H1 (cell line): ENCODE measurements at regions not wholly inside any gene's neighbourhood (a gene's known extent, or its start where the extent isn't known, plus 50 kb on each side); places are given as distances from the start of the nearest gene placed in this dataset.
A peak's percentile ranks its signal among the peaks of the same experiment; 100 is the strongest.

Source experiments
- CTCF ChIA-PET: fragments of 300-600 bp; sonication (Branson Sonifier 250); formaldehyde crosslinking; loops from one replicate; lab custom pipeline; 2021; ENCODE audit not compliant: partially characterized antibody; lab: Charles Lee
- POLR2A ChIA-PET: fragments of 300-600 bp; sonication (Branson Sonifier 250); formaldehyde crosslinking; loops from one replicate; lab custom pipeline; 2021; ENCODE audit warnings: inconsistent platforms; ENCODE audit not compliant: partially characterized antibody; lab: Charles Lee
- DNase-seq, 2 experiments: peaks; one replicate each; pipeline versions ENCODE4 v3.0.0 to v3.0.0-alpha.2; 2010 to 2022; ENCODE audit warnings: low spot score in 2 of 2, low read depth in 1 of 2, mixed read lengths in 1 of 2
- FAIRE-seq: peaks from 2 replicates; lab custom pipeline; 2011; peaks lifted over from hg19 to GRCh38; lab: Jason Lieb, UNC
- H2AFZ ChIP-seq: 2 replicates; pipeline ENCODE4 v1.8.1; 2012; ENCODE audit warnings: low read length, inconsistent platforms
- H2AK5ac ChIP-seq: 2 replicates; pipeline ENCODE4 v1.6.1; 2013; ENCODE audit warnings: low read depth, low read length
- H2BK120ac ChIP-seq: replicated peaks from 2 replicates; pipeline ENCODE3; 2013; ENCODE audit warnings: low read depth, low read length, inconsistent platforms
- H2BK12ac ChIP-seq: 2 replicates; pipeline ENCODE4 v1.6.1; 2013; ENCODE audit warnings: low read depth, low read length
- H2BK15ac ChIP-seq: 2 replicates; pipeline ENCODE4 v1.6.1; 2013; ENCODE audit warnings: low read length
- H2BK20ac ChIP-seq: 2 replicates; pipeline ENCODE4 v1.6.1; 2013; ENCODE audit warnings: low read length
- H2BK5ac ChIP-seq: 2 replicates; pipeline ENCODE4 v1.6.1; 2013; ENCODE audit warnings: low read depth, low read length
- H3K14ac ChIP-seq: 2 replicates; pipeline ENCODE4 v1.6.1; 2013; ENCODE audit warnings: inconsistent platforms; ENCODE audit not compliant: insufficient read length
- H3K18ac ChIP-seq: 2 replicates; pipeline ENCODE4 v1.6.1; 2013; ENCODE audit warnings: low read length; ENCODE audit errors: extremely low read depth
- H3K23ac ChIP-seq: 2 replicates; pipeline ENCODE4 v1.6.1; 2013; ENCODE audit warnings: inconsistent platforms; ENCODE audit not compliant: insufficient read length
- H3K23me2 ChIP-seq: 2 replicates; pipeline ENCODE4 v1.6.1; 2013; ENCODE audit warnings: low read depth, low read length
- H3K27ac ChIP-seq: 2 replicates; pipeline ENCODE4 v1.6.1; 2011; ENCODE audit warnings: low read depth, low read length, inconsistent platforms
- H3K27me3 ChIP-seq, 4 experiments: replicated peaks in 1 of 4; 1 replicate in 1 of 4; 2 replicates in 3 of 4; pipeline versions ENCODE4 v1.6.1 to v1.8.1; 2011 to 2013; ENCODE audit warnings: low read length in 3 of 4, mild to moderate bottlenecking in 3 of 4, inconsistent platforms in 2 of 4, mixed read lengths in 2 of 4, moderate library complexity in 1 of 4; ENCODE audit not compliant: control insufficient read depth in 3 of 4, insufficient read depth in 3 of 4; ENCODE audit errors: extremely low read depth in 1 of 4
- H3K36me3 ChIP-seq, 4 experiments: 2 replicates each; pipeline versions ENCODE4 v1.6.1 to v1.8.1; 2011 to 2013; ENCODE audit warnings: mild to moderate bottlenecking in 4 of 4, low read length in 3 of 4, moderate library complexity in 2 of 4, control low read depth in 1 of 4, inconsistent platforms in 1 of 4; ENCODE audit not compliant: insufficient read depth in 4 of 4, control insufficient read depth in 2 of 4
- H3K4ac ChIP-seq: replicated peaks from 2 replicates; pipeline ENCODE3; 2013; ENCODE audit warnings: low read length, low read depth, mixed read lengths, inconsistent platforms; ENCODE audit not compliant: insufficient read length
- H3K4me1 ChIP-seq, 4 experiments: replicated peaks in 1 of 4; 1 replicate in 1 of 4; 2 replicates in 3 of 4; pipeline versions ENCODE4 v1.6.1 to v1.8.1; 2011 to 2013; ENCODE audit warnings: low read length in 3 of 4, inconsistent platforms in 2 of 4, mixed read lengths in 1 of 4; ENCODE audit not compliant: insufficient read depth in 4 of 4, control insufficient read depth in 3 of 4
- H3K4me2 ChIP-seq, 2 experiments: 2 replicates each; pipeline versions ENCODE4 v1.6.1 to v1.8.1; 2011 to 2013; ENCODE audit warnings: low read depth in 2 of 2, low read length in 2 of 2, control low read depth in 1 of 2, inconsistent platforms in 1 of 2, mild to moderate bottlenecking in 1 of 2; ENCODE audit not compliant: insufficient read depth in 1 of 2
- H3K4me3 ChIP-seq, 4 experiments: fragments of 200-600, 300-600 bp in 1 of 4; sonication (generic), shearing (Covaris generic), sonication (Bioruptor Twin) in 1 of 4; 2 replicates each; pipeline versions ENCODE4 v1.5.1 to v1.8.1; 2011 to 2016; ENCODE audit warnings: low read length in 4 of 4, low read depth in 3 of 4, control low read depth in 2 of 4, inconsistent platforms in 2 of 4, mild to moderate bottlenecking in 2 of 4, mixed read lengths in 1 of 4, moderate library complexity in 1 of 4; ENCODE audit not compliant: insufficient read depth in 2 of 4; ENCODE audit errors: extremely low read depth in 1 of 4
- H3K56ac ChIP-seq: replicated peaks from 2 replicates; pipeline ENCODE3; 2013; ENCODE audit warnings: low read depth, mild to moderate bottlenecking, mixed read lengths, low read length, inconsistent platforms; ENCODE audit not compliant: insufficient read length
- H3K79me1 ChIP-seq: 2 replicates; pipeline ENCODE4 v1.6.1; 2013; ENCODE audit warnings: low read depth, low read length, control low read depth
- H3K79me2 ChIP-seq, 2 experiments: 2 replicates each; pipeline versions ENCODE4 v1.6.1 to v1.8.1; 2012 to 2013; ENCODE audit warnings: low read length in 2 of 2, mild to moderate bottlenecking in 2 of 2, inconsistent platforms in 1 of 2; ENCODE audit not compliant: insufficient read depth in 2 of 2, control insufficient read depth in 1 of 2
- H3K9ac ChIP-seq, 4 experiments: replicated peaks in 1 of 4; 1 replicate in 1 of 4; 2 replicates in 3 of 4; pipeline versions ENCODE4 v1.6.1 to v1.8.1; 2011 to 2013; ENCODE audit warnings: low read depth in 3 of 4, low read length in 3 of 4, control low read depth in 2 of 4, mild to moderate bottlenecking in 2 of 4, moderate library complexity in 2 of 4, inconsistent platforms in 1 of 4; ENCODE audit errors: extremely low read depth in 1 of 4
- H3K9me3 ChIP-seq, 2 experiments: 2 replicates each; pipeline versions ENCODE4 v1.6.1 to v1.8.1; 2012 to 2013; ENCODE audit warnings: mild to moderate bottlenecking in 2 of 2, moderate library complexity in 2 of 2, control low read depth in 1 of 2, inconsistent platforms in 1 of 2, low read depth in 1 of 2, low read length in 1 of 2, mixed read lengths in 1 of 2; ENCODE audit not compliant: insufficient read depth in 2 of 2
- H4K20me1 ChIP-seq, 2 experiments: replicated peaks in 1 of 2; 2 replicates each; pipeline versions ENCODE3 to v1.8.1; 2011 to 2013; ENCODE audit warnings: inconsistent platforms in 2 of 2, low read length in 2 of 2, mild to moderate bottlenecking in 1 of 2; ENCODE audit not compliant: insufficient read depth in 2 of 2, control insufficient read depth in 1 of 2
- H4K5ac ChIP-seq: 2 replicates; pipeline ENCODE4 v1.6.1; 2013; ENCODE audit warnings: low read length, low read depth, mixed read lengths, inconsistent platforms; ENCODE audit not compliant: insufficient read length
- H4K8ac ChIP-seq: 2 replicates; pipeline ENCODE4 v1.8.0; 2013; ENCODE audit warnings: mild to moderate bottlenecking, moderate library complexity, low read length, inconsistent platforms; ENCODE audit not compliant: insufficient read depth; ENCODE audit errors: extremely low read depth
- H4K91ac ChIP-seq: replicated peaks from 2 replicates; pipeline ENCODE3; 2013; ENCODE audit warnings: low read length, mixed read lengths, inconsistent platforms; ENCODE audit not compliant: insufficient read length
- BRCA1 ChIP-seq: IDR thresholded peaks from 2 replicates; pipeline ENCODE4 v1.6.1; 2012; ENCODE audit warnings: low read depth, low read length, improper control_type of control experiment
- CBX8 ChIP-seq: fragments of 300-800, 300-1000 bp; sonication (generic); IDR thresholded peaks from 2 replicates; pipeline ENCODE4 v1.7.1; 2016; ENCODE audit warnings: low read depth, low read length, borderline replicate concordance
- CHD1 ChIP-seq: IDR thresholded peaks from 2 replicates; pipeline ENCODE4 v1.6.1; 2012; ENCODE audit warnings: low read depth, low read length, improper control_type of control experiment
- EGR1 ChIP-seq: IDR thresholded peaks from 2 replicates; pipeline ENCODE4 v1.6.1; 2011; ENCODE audit warnings: low read depth, low read length, borderline replicate concordance
- GTF2F1 ChIP-seq: IDR thresholded peaks from 2 replicates; pipeline ENCODE4 v1.6.1; 2012; ENCODE audit warnings: low read depth, low read length, improper control_type of control experiment, borderline replicate concordance
- HDAC6 ChIP-seq: IDR thresholded peaks from one replicate; pipeline ENCODE4 v1.7.1; 2012; ENCODE audit warnings: low read depth, mild to moderate bottlenecking, inconsistent platforms, low read length, moderate library complexity
- KDM1A ChIP-seq: fragments of 200-600, 300-600 bp; sonication (generic); IDR thresholded peaks from 2 replicates; pipeline ENCODE4 v1.7.1; 2016; ENCODE audit warnings: mild to moderate bottlenecking, low read length, borderline replicate concordance
- KDM5A ChIP-seq: fragments of 200-600 bp; IDR thresholded peaks from 2 replicates; pipeline ENCODE4 v1.7.1; 2012; ENCODE audit warnings: mild to moderate bottlenecking, low read length, inconsistent platforms, mixed read lengths
- MAFK ChIP-seq: IDR thresholded peaks from 2 replicates; pipeline ENCODE4 v1.6.1; 2012; ENCODE audit warnings: low read depth, mild to moderate bottlenecking, improper control_type of control experiment, low read length
- POLR2A ChIP-seq, 2 experiments: IDR thresholded peaks; 1 replicate in 1 of 2; 2 replicates in 1 of 2; pipeline ENCODE4 v1.6.1; 2011; ENCODE audit warnings: low read depth in 2 of 2, low read length in 2 of 2, mild to moderate bottlenecking in 2 of 2; ENCODE audit errors: control extremely low read depth in 1 of 2
- RNF2 ChIP-seq: fragments of 200-900, 300-1000 bp; sonication (generic); IDR thresholded peaks from 2 replicates; pipeline ENCODE4 v1.7.1; 2016; ENCODE audit warnings: borderline replicate concordance, low read depth, mild to moderate bottlenecking, antibody characterized with exemption, low read length; ENCODE audit not compliant: poor library complexity, severe bottlenecking; ENCODE audit errors: missing control alignments
- SP2 ChIP-seq: IDR thresholded peaks from 2 replicates; pipeline ENCODE4 v1.6.1; 2012; ENCODE audit warnings: mild to moderate bottlenecking, low read length, inconsistent platforms
- SRF ChIP-seq: IDR thresholded peaks from 2 replicates; pipeline ENCODE4 v1.6.1; 2011; ENCODE audit warnings: mild to moderate bottlenecking, low read depth, low read length, moderate library complexity
- TAF1 ChIP-seq: IDR thresholded peaks from 2 replicates; pipeline ENCODE4 v1.6.1; 2011; ENCODE audit warnings: mild to moderate bottlenecking, low read depth, low read length
- TAF7 ChIP-seq: optimal IDR thresholded peaks from 2 replicates; pipeline ENCODE3; 2011; ENCODE audit warnings: low read depth, mild to moderate bottlenecking, inconsistent platforms, low read length, moderate library complexity, borderline replicate concordance
- WGBS, 2 experiments: shearing (Covaris generic) in 1 of 2; methylation state at CpG; one replicate each; pipeline versions ENCODE4 v1.1.6 to v1.1.7; 2013 to 2015; ENCODE audit warnings: low lambda C conversion rate in 2 of 2, mixed read lengths in 2 of 2, inconsistent platforms in 1 of 2, low coverage in 1 of 2, missing lambda C conversion rate in 1 of 2; ENCODE audit not compliant: insufficient replicate concordance in 2 of 2, insufficient coverage in 1 of 2, insufficient read length in 1 of 2; ENCODE audit errors: extremely low coverage in 1 of 2, missing lambda C conversion rate in 1 of 2; 5-methylcytosine and 5-hydroxymethylcytosine counted together

DNA sequence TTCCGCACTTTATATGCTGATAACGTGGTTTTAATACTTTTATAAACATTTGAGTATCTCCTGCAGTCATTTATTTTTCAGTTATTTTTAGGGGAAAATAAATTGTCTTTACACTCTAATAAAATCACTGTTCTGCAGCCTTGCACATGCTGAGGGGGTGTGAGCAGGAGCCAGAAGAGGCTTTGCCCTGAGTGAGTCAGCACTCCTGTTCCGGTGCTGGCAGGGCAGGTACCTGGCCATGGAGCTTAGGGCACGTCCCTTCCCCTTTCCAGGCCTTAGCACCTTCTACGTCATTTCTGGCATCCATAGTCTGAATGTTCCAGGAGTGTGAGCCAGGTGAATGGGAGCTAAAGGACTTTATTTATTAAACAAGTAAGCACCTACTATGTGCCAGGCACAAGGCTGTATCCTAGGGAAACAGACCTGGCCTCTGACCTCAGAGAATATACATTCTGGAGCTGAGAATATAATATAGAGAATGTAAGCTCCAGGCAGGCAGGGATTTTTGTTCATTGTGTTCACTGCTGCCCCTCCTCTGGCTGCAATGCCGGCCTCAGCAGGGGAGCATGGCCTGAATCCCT, 402.9 kb downstream of the PTPRU start:
- CTCF ChIA-PET = interaction anchor here (0.6 to 1.2 kb wide), 3 partner anchors 64 to 443 kb away, joined by 3 to 4 read pairs (median 3); no protein-coding TSS in a partner anchor
- Histone ChIP-seq H3K79me1 (no peaks in the 10 kb centered on the region), H2BK5ac (peak overlapping the region; percentile 2; the same call in 1 of the 2 replicates), H3K4me1 (no peaks in the 10 kb centered on the region), H4K8ac (no peak overlapping the region), H4K20me1 (no peaks in the 10 kb centered on the region), H4K5ac (no peak overlapping the region), H3K23me2 (no peaks in the 10 kb centered on the region), H2AFZ (no peak overlapping the region), H3K9me3 (no peaks in the 10 kb centered on the region), H2BK12ac (peak overlapping the region; percentile 84; the same call in 1 of the 2 replicates), H3K23ac (no peak overlapping the region), H3K36me3 (no peaks in the 10 kb centered on the region), H3K79me2 (no peaks in the 10 kb centered on the region), H3K9ac (no peak overlapping the region), H3K4ac (no peak overlapping the region), H2BK15ac (0 out of 2 replicates have a peak overlapping the region, but pooled peaks have one; percentile 61), H3K14ac (no peak overlapping the region), H2BK20ac (no peak overlapping the region), H3K27me3 (no peaks in the 10 kb centered on the region), H3K27ac (no peak overlapping the region), H3K18ac (no peak overlapping the region), H2AK5ac (no peak overlapping the region), H3K4me2 (no peak overlapping the region), H2BK120ac (no peak overlapping the region), H3K4me3 (no peak overlapping the region), H4K91ac (peak overlapping the region; percentile 52), H3K56ac (no peak overlapping the region)
- no peak for FAIRE-seq
- POLR2A ChIA-PET = interaction anchor here (1.7 kb wide), 1 partner anchor 29 kb away, joined by 3 read pairs; no protein-coding TSS in a partner anchor
- 91% methylated on average over 6 of the region's 6 CpGs; no CpG with 5 or more reads in 1 of the 2 experiments for WGBS, 2 experiments
- DNase-seq = peak in 1 of 2 experiments; percentile 32
- TF ChIP-seq POLR2A (IDR thresholded peaks at IDR 0.05; ENCODE audit: control extremely low read depth in 1 of 2, low read depth in 2 of 2, low read length in 2 of 2) (no peak), KDM1A (no peak), CBX8 (no peak), SRF (no peak), EGR1 (no peak), BRCA1 (no peak), KDM5A (no peak), TAF7 (no peak), CHD1 (no peak), HDAC6 (no peak), SP2 (no peak), MAFK (no peak), GTF2F1 (no peak), TAF1 (no peak), RNF2 (no peak)
